Anterior cingulate cortex (tissue), 58 donors: ENCODE measurements at regions not wholly inside any gene's neighbourhood (a gene's known extent, or its start where the extent isn't known, plus 50 kb on each side); places are given as distances from the start of the nearest gene placed in this dataset.

Experiments
- DNase-seq, 58 donors: peaks; one replicate each; lab custom pipeline; 2025; lab: John Stamatoyannopoulos, UW

DNA sequence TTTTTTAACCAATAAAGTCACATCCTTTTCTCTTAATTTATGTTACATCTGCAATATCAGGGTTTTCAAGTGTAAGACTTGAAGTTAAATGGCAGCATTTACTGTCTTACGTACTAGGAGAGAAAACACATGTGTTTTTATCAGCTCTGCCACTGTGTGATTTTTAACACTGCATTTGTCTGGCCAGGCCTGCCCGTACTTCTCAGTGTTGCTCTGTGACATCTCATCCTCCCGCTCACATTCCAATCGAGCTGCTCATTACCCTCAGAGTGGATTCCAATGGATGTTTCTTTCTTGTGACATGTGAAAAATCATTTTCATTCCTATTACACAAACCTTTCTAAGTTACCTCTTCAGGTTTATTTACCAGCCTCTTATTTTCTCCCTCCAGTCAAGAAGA lies 420.3 kb downstream of the FAT4 start:
- peak in 1 of 58 donors; percentile 1 for DNase-seq

DNA sequence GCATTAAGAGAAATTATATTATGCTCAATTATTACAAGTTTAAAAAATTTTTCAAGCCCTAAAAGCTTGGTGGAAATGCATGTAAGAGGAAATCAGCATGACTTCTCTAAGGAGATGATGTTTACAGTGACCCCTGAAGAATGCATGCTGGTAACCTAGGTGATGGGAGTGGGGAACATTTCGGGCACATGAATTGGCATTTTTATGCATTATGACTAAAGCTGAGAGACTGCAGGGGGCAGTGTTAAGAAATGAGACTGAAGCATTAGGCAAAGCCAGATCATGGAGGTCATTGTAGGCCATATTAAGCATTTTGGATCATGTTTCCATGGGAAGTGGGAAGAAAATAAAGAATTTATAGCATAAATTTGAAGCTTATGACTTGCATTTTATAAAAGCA lies 421.3 kb downstream of the FAT4 start:
- no peak for DNase-seq

DNA sequence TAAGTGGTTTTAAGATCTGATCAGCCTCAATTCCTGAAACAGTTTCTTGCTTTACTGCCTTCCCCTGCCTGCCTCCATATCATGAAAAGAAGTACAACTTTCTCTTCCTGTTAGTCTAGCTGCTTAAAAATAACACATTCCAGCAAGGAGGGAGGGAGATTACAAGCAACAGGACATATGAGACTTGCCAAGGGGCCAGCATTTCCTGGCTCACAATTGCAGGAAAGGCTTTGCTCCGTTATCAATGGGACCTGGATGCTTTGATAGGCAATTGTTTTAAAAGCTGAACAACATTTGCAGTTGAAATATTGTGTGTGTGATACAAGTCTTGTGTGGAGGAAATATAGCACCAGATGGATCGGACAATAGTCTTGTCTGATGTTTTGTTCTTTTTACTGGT lies 425.0 kb downstream of the FAT4 start:
- DNase-seq: no peak

DNA sequence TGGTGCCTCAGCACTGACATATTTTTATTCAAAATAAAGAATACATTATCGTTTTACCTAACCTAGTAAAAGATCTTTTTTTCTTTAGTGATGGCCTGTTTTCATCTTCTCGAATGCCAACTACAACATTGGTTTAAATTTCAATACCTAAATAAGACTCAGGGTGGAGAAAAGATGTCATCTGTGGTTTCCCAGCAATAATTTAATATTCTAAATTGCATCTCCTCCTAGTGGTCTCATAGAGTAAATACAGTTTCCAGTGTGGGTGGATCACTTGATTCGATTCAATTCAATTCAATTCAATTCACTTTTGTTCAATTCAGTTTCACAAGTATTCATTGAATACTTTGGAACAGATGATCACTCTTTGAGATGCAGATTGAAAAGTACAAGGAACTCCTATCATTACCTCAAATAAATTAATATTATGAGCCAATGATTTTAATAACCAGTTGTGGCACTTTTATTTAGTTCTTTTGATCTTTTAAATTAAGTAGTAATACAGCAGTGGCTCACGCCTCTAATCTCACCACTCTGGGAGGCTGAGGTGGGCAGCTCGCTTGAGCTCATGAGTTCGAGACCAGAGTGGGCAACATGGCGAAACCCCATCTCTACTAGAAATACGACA lies 427.2 kb downstream of the FAT4 start:
- no peak for DNase-seq

DNA sequence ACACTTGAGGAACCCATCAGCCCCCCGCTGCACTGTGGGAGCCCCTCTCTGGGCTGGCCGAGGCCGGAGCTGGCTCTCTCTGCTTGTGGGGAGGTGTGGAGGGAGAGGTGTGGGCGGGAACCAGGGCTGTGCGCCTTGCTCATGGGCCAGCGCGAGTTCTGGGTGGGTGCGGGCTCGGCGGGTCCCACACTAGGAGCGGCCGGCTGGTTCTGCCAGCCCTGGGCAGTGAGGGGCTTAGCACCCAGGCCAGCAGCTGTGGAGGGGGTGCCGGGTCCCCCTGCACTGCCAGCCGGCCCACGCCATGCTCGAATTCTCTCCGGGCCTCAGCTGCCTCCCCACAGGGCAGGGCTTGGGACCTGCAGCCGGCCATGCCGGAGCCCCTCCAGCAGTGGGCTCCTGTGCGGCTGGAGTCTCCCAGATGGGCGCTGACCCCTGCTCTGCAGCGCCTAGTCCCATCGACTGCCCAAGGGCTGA lies 430.2 kb downstream of the FAT4 start:
- no peak for DNase-seq

DNA sequence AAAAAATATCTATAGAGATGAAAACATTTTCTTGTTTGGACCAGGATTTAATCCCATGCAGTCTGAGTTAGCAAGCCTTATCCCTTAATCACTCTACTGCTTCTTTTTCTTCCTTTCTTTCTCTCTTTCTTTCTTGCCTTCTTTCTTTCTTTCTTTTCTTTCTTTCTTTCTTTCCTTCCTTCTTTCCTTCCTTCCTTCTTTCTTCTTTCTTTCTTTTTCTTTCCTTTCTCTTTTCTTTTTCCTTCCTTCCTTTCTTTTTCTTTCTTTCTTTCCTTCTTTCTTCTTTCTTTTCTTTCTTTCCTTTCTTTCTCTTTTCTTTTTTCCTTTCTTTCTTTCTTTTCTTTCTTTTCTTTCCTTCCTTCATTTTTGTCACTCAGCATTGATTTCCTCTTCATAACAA lies 434.6 kb downstream of the FAT4 start:
- no peak for DNase-seq

DNA sequence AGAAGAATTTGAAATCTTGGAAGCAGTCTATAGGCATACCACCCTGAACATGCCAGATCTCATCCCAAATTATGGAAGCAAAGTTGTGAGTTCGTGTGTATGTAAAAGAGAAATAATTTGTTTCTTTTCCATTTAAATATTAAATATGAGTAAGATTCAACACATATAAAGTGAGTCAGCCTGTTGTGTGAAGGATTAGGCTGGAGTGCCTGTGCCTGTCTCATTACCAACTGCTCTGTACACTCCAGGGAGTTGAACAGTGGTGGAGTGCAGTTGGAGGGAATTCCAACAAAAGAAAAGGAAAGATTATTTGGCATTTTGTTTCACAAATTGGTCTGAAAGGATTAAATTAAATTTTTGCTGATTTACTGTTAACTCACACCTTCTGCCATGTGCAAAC lies 435.6 kb downstream of the FAT4 start:
- DNase-seq: no peak

DNA sequence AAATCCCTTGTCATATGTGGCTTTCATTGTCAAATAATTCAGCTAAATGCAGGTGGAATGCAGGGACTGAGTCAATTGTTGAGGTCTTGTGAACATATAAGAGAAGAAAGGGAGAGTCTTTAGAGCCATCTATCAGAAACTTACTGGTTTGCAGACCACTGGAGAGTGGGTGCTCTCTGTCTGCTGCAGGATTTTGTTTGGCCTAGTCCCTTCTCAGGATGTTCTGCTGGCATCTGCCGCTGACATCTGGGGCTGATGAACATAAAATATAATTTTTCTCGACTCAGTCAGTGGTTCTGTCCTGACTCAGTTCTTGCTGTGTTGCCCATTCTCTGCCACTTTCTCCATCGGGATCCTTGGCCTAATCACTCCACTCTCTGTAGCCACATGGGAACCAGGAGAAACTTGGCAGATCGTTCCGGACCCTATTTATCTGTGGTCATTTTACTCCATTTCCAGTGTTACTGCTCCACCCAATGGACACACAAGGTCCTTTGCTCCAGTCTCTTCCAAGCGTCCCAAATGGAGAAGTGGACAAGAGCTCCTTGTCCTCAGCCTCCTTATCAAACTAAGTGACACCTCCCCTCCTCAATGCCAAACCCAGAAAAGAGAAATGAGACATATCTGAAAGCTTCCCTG lies 436.2 kb downstream of the FAT4 start:
- DNase-seq: peak in 13 of 58 donors; percentile 1 to 39 (median 19)

DNA sequence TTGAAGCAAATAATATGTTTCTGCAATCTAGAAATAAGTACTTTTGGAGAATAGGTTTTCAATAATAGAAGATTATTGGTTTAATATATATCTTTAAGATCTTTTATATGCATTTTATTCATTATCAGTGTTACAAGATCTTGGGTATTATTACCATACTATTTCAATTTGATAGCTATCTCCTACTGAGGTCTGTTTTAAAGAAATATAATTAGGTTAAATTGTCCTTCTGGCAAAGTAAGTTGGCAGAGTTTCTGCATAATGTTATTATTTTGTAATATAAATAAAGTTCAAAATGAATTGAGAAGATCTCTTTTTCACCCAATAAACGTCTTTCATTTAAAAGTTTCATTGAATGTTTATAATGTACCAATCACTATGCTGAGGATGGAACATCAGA lies 443.7 kb downstream of the FAT4 start:
- DNase-seq: no peak

DNA sequence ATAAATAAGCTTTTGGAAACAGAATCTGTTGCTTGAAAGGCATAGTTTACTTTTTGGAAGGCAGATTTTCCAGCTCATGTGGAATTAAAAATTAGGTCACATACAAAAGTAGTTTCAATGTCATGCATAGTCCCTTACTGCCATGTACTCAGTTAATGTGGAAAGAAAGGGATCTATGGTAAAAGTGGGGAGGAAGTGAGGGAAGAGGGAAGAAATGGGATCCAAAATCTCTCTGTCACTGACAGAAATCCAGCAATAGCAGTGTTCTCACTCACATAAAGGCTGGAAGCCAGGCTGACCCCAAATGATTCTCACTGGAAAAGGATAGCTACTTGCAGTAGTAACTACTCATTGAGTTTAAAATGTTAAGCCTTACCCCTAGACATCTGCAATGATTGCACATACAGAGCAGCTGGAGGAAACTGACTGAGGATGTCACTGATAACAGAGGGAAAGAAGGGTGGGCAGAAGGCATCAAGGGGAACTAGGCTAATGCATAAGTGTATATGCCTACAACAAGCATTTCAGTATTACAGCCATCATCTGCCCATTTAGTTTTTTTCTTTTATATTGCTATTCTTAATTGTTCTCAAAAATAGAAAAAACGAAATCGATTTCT lies 445.6 kb downstream of the FAT4 start:
- no peak for DNase-seq

DNA sequence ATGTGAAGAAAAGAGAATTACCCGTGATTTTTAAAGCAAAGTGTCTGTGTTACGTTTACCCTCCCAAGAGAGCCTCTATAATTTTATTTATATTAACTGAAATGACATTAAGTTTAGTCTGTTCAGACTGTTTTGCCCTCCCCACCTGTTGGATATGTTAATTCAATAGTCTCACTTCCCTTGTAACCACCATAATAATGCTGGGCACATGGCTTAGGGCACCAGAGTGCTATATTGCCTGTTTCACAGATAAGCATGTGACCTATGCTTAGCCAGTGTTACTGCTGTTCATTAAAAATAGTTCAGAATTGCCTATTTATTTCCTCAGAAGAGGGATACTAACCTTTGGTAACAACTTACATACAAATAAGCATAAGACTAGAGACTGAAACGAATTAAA lies 446.2 kb downstream of the FAT4 start:
- DNase-seq: no peak

DNA sequence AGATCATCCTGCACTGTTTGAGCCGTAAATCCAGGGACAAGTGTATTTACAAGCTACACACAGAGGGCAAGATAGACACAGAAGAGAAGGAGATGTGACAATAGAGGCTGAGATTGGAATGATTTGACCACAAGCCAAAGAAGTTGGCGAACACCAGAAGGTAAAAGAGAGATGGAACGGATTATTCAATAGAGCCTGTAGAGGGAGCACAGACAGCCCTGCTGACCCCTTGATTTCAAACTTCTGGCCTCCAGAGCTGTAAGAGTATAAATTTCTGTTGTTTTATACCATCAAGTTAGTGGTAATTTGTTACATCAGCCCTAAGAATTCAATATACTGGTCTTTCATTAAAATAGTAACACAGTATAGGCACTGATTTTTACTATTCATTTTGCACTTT lies 447.8 kb downstream of the FAT4 start:
- no peak for DNase-seq

DNA sequence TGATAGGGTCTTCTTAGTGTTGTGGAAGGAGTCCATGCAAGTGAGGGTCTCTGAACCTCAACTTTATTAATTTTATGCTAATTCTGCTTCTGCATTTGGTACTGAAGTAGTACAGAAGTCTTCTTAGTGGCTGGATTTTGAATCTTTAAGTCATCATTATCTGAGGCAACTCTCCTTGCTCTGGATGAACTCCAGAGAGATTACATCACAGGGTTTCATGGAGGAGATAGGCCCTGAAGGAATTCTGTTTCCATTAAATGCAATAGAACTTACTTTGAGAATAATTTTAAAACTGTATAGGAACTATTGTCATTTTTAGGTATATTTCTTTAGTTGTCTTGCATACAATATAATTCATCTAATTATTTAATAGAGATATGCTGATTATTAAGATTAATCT lies 451.2 kb downstream of the FAT4 start:
- no peak for DNase-seq

DNA sequence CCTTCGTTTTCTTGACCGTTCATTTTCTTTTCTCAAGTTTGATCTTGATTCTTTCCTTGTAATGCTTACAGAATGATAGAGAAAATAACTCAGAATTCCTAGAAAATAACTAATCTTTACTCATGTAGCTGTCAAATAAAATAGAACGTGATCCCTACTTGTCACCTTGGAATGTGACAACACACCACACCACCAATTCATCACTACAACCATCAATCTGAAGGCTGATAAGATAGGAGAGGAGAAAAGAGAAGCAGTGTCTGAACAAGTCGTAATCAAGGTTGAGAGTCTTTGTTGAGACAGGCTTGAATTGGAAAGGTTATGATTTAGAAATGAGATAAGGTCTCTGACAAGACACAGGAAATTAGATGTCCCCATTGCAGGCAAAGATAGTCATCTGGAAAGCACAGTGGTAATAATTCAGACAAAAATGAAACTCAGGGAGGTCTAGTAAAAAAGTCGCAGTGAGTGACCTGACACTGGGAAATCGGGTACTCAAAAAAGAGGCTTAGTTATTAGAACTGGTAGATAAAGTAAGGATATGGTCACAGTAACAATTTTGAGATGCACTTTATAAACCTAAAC lies 456.2 kb downstream of the FAT4 start:
- DNase-seq: no peak

DNA sequence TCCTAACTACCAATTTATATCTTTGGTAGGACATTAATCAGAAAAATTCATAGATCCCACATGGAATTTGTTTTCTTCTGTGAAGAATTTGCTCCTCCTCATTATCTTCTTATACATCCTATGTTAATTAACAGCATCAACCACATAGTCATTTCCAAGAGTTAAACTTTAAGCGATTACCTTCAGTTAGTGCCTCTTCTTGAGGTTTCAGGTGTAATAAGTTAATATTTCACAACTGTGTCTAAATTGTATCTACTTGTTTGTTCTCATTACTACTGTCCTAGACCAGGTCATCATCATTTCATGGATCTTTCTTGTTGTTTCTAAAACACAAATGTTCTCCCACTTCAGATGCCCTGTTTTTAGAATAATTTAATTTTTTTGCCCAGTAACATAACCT lies 457.9 kb downstream of the FAT4 start:
- DNase-seq: no peak

DNA sequence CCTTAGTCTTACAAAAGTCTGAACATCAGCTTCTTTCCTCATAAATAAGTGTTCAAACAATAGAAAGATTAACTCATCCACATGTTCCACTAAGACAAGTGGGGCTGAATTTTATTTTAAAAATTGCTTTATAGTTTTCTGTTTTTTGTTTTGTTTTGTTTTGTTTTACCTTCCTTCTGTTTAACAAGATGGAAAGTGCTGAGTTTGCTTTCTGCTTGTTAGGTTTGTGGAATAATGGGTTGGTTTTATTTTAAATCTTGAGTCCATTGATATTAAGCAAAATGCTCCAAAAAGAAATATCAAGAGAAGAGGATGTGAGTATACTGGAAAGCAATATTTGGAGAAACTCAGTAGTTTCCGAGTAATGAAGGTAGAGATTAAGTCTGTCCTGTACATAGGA lies 458.7 kb downstream of the FAT4 start:
- no peak for DNase-seq

DNA sequence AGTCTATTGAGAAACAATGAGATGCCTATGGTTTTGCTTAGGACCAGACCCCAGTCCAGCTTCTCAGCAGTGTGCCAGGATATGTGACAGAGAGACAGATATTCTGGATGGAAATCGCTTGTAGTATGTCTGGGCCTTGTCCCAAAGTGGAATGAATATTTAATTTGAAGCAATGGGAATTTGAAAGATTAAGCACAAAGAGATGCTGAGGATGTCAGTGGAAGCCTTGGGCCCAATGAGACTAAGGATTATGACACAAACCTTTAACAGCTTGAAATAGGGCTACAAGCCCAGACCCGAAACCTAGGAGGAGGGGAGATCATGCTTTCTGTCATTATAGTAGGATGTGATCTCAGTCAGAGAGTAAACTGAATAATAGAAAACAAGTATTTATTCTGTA lies 459.2 kb downstream of the FAT4 start:
- no peak for DNase-seq

DNA sequence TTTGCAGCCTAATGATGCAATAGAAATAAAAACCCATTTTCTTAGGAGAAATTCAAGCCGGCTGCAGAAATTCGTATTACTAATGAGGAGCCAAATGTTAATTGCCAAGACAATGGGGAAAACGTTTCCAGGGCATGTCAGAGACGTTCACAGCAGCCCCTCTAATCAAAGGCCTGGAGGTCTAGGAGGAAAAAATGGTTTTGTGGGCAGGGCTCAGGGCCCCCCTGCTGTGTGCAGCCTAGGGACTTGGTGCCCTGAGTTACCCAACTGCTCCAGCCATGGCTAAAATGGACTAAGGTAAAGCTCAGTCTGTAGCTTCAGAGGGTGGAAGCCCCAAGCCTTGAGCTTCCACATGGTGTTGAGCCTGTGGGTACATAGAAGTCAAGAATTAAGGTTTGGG lies 461.4 kb downstream of the FAT4 start:
- DNase-seq: no peak

DNA sequence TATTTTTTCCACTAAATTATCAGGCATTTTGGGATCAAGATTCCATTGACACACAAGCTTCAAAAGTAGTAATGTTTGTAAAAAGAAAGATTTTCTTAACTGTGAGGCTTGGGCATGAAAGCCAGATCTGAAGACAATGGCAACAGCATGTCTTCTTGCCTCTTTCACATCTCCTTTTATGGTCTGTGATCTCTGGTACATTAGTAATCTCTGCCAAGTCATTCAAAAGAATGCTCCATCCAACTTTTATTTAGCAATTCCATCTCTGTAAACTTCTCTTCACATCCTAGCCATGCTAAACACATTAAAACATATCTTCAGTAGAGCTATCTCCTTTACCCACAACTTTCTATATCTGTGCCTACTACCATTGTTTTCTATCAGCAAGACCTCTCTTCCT lies 465.4 kb downstream of the FAT4 start:
- DNase-seq: no peak

DNA sequence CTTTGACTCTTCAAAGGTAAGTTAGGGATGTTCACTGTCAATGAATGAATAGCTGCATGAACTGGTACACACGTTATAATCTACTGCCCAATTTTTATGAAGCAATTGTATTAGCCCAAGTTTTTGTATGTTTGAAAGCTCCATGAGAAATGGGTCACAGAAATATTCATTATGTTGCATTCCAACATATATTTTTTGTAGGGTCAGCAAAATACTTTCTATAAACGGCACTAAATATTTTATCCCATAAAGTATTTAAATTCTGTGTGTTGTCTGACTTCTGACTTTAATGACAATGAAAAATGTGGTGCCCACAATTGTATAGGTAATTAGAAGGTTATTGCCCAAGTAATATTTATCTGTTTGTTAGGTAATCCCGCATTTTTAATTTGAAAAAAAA lies 466.0 kb downstream of the FAT4 start:
- DNase-seq: no peak

DNA sequence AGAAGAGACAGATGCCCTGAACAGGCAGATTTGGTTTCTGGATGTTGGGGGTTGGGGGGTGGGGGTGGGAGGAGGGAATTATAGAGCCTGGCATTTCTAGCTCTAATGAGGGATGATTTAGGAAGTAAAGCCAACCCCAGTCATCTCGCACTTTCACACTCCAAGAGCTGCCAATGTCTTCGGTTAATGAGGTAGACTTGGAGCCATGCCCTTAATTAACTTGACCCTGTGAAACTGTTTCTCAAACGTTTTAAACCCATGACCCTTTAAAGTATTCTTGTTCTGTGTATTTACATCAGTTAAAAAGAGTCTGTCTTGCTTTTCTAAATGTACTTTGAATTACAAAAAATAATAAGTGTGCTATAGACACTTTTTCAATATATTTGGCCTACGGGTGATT lies 466.9 kb downstream of the FAT4 start:
- DNase-seq: no peak

DNA sequence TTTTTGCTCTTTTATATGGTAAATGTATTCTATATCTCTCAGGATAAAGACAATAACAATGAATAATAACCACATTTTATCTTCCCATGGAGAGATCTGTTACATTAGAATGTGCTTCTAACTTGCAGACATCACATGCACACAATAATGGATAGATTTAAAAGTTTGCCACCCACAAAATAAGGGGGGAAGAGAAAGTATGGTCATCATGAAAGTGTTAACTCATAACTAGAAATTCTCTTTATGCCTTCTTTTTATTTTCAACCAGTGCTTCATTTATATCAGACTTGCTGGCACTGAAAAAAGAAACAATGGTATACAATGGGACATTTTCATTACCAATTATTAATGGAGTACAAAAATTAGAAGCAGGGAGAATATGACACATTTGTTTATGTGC lies 470.0 kb downstream of the FAT4 start:
- DNase-seq: no peak
